HFFc6 (cell line): ENCODE measurements at regions not wholly inside any gene's neighbourhood (a gene's known extent, or its start where the extent isn't known, plus 50 kb on each side); places are given as distances from the start of the nearest gene placed in this dataset.
"Not testable (repeated sequence)": the region's sequence is repeated elsewhere in the genome, so short reads cannot be mapped to it uniquely, and the experiment has no call there.

Experiments
- DNase-seq: peaks from one replicate; pipeline ENCODE4 v3.0.0-alpha.2; 2018
- H3K27ac Mint-ChIP-seq: 2 replicates; pipeline ENCODE4 v1.8.0; 2020; ENCODE audit warnings: mild to moderate bottlenecking, mixed read lengths
- H3K27me3 Mint-ChIP-seq: 2 replicates; pipeline ENCODE4 v1.8.0; 2021; ENCODE audit warnings: mild to moderate bottlenecking, moderate library complexity, mixed read lengths; ENCODE audit not compliant: insufficient read depth
- H3K36me3 Mint-ChIP-seq: 2 replicates; pipeline ENCODE4 v1.8.0; 2021; ENCODE audit warnings: low read depth, mixed read lengths
- H3K4me1 Mint-ChIP-seq: 2 replicates; pipeline ENCODE4 v1.8.0; 2020; ENCODE audit warnings: low read depth, mixed read lengths
- H3K4me3 Mint-ChIP-seq: 2 replicates; pipeline ENCODE4 v1.8.0; 2020; ENCODE audit warnings: mild to moderate bottlenecking, moderate library complexity, mixed read lengths
- H3K9me3 Mint-ChIP-seq: 2 replicates; pipeline ENCODE4 v1.8.0; 2020; ENCODE audit warnings: mild to moderate bottlenecking, mixed read lengths
- TF ChIP-seq, protein P1 (sequence below): fragments of 200-600 bp; sonication (generic); IDR thresholded peaks from 2 replicates; pipeline ENCODE4 v1.5.0; 2021; ENCODE audit warnings: antibody characterized with exemption, mild to moderate bottlenecking

DNA sequence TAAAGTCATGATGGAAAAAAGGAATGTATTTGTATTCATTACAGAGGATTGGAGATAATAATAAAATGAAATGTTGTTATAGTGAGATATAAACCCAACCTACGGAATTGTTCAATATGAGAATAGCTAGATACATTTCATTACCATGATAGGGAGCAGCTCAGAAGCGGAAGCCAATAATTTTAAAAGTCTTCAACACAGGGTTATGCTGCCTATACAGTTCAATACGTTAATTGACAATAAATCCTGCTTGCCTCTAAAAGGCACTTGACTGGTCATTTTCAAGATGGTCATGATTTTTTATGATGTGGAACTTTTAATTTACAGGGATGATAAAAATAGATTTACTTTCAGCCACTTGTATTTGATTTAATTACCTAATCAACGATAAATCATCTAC, 506.8 kb downstream of the TMEM114 start:
- Mint-ChIP-seq H3K27me3 (no peaks in the 10 kb centered on the region; the same call in 1 of the 2 replicates), H3K27ac (no peak overlapping the region), H3K4me1 (no peaks in the 10 kb centered on the region), H3K36me3 (peaks cover 3% of the 10 kb centered on the region; the same call in 1 of the 2 replicates), H3K9me3 (peaks cover 36% of the 10 kb centered on the region), H3K4me3 (no peak overlapping the region)
- TF ChIP-seq, protein P1, sequence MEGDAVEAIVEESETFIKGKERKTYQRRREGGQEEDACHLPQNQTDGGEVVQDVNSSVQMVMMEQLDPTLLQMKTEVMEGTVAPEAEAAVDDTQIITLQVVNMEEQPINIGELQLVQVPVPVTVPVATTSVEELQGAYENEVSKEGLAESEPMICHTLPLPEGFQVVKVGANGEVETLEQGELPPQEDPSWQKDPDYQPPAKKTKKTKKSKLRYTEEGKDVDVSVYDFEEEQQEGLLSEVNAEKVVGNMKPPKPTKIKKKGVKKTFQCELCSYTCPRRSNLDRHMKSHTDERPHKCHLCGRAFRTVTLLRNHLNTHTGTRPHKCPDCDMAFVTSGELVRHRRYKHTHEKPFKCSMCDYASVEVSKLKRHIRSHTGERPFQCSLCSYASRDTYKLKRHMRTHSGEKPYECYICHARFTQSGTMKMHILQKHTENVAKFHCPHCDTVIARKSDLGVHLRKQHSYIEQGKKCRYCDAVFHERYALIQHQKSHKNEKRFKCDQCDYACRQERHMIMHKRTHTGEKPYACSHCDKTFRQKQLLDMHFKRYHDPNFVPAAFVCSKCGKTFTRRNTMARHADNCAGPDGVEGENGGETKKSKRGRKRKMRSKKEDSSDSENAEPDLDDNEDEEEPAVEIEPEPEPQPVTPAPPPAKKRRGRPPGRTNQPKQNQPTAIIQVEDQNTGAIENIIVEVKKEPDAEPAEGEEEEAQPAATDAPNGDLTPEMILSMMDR = no peak
- no peak for DNase-seq

DNA sequence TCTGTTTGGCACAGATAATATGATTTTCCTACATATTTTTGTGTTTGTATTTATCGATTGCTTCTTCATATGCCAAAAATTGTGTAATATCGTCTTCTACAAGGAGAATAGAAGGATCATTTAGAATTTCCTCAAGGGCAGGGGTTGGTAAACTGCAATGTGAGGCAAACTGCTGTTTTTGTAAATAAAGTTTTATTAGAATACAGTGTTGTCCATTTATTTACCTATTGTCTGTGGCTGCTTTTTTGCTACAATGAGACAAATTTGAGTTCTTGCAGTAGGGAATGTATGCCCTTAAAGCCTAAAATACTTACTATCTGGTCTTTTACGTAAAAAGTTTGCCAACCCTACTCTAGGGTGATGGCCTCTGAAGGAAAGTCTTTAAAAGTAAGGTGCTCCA, 509.5 kb downstream of the TMEM114 start:
- DNase-seq = no peak

DNA sequence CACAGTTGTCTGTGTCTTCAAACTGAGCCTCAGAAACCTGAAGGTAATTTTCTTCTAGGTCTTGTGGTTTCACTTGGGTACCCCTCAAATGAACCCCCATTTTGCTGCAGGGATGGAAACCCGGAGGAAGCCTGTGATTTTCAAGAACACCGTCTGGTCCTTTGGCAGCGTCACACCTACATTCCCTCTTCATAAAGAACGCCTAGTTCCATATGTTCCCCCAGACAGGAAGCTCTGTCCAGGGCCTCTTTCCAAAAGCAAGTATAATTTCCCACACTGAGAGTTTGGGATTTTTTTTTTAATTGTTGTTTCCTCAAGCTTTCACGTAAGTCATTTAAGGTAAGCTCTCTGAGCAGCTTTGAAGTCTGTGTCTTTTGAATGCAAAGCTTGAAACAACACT, 515.0 kb downstream of the TMEM114 start:
- Mint-ChIP-seq H3K9me3 (peaks cover 33% of the 10 kb centered on the region), H3K27ac (no peak overlapping the region), H3K4me3 (no peak overlapping the region), H3K27me3 (peaks cover 2% of the 10 kb centered on the region), H3K4me1 (no peaks in the 10 kb centered on the region), H3K36me3 (peaks cover 5% of the 10 kb centered on the region; the same call in 1 of the 2 replicates)
- TF ChIP-seq, protein P1 = no peak
- no peak for DNase-seq

More for the DNA sequence above, 509.5 kb downstream of the TMEM114 start:
- peaks cover 24% of the 10 kb centered on the region for H3K9me3 Mint-ChIP-seq
- H3K27ac Mint-ChIP-seq = no peak overlapping the region
- H3K4me3 Mint-ChIP-seq = no peak overlapping the region
- peaks cover 3% of the 10 kb centered on the region; the same call in 1 of the 2 replicates for H3K36me3 Mint-ChIP-seq
- TF ChIP-seq, protein P1 = no peak
- H3K27me3 Mint-ChIP-seq = no peaks in the 10 kb centered on the region; the same call in 1 of the 2 replicates
- no peaks in the 10 kb centered on the region for H3K4me1 Mint-ChIP-seq

DNA sequence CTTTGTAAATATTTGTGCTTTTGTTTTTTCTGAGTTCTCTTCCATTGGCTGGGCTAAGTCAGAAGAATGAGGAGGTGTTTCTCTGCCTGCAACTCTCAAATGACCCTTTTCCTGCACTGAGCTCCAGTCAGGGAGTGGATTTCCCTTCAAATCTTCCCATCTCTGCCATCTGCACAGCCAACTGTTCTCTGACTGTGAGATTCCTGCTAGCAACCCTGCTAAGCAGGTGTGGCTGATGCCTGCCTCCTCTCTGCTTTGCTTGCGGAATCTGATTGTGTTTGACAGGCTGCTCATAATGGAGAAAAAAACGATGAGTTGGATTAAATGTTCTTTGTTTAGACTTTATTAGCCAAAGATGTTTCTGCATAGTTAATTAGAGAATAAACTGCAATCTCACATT, 519.8 kb downstream of the TMEM114 start:
- TF ChIP-seq, protein P1 = no peak
- H3K9me3 Mint-ChIP-seq = peaks cover 49% of the 10 kb centered on the region
- no peak overlapping the region for H3K4me3 Mint-ChIP-seq
- H3K36me3 Mint-ChIP-seq = peaks cover 9% of the 10 kb centered on the region
- peaks cover 2% of the 10 kb centered on the region for H3K27me3 Mint-ChIP-seq
- no peaks in the 10 kb centered on the region for H3K4me1 Mint-ChIP-seq
- DNase-seq = no peak
- no peak overlapping the region for H3K27ac Mint-ChIP-seq

DNA sequence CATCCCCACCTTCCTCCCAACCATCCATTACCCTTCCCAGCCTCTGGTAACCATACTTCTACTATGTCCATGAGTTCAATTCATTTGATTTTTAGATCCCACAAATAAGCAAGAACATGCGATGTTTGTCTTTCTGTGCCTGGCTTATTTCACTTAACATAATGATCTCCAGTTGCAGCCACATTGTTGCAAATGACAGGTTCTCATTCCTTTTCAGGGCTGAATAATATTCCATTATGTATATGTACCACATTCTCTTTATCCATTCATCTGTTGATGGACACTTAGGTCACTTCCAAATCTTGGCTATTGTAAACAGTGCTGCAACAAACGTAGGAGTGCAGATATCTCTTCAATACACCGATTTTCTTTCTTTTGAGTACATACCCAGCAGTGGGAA, 522.1 kb downstream of the TMEM114 start:
- H3K4me1 Mint-ChIP-seq, H3K27me3 Mint-ChIP-seq: not testable (repeated sequence)

DNA sequence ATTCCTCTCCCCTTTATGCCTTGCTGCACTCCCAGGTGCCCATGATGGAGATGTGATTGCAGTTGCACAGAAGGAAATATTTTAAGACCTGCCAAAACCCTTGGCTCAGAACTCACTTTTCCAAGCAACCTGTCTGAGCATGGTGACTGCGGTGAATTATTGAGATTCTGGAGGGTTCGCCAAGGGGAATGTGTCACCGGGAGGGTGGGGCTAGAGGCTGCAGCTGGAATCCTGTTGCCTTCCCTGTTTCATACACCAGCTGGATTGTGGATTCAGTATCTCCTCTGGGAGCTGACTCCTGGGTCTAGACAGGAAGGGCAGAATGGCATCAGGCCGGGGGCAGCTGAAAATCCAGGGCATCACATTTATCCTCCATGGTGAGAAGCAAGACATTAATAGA, 527.2 kb downstream of the TMEM114 start:
- Mint-ChIP-seq H3K27me3 (no peaks in the 10 kb centered on the region), H3K4me3 (no peak overlapping the region), H3K4me1 (no peaks in the 10 kb centered on the region), H3K36me3 (peaks cover 10% of the 10 kb centered on the region), H3K27ac (no peak overlapping the region), H3K9me3 (peaks cover 48% of the 10 kb centered on the region)
- TF ChIP-seq, protein P1 = no peak
- no peak for DNase-seq

More for the DNA sequence above, 522.1 kb downstream of the TMEM114 start:
- DNase-seq, H3K27ac Mint-ChIP-seq, H3K4me3 Mint-ChIP-seq: not testable (repeated sequence)
- H3K36me3 Mint-ChIP-seq = peaks cover 15% of the 10 kb centered on the region
- peaks cover 51% of the 10 kb centered on the region for H3K9me3 Mint-ChIP-seq
